Caco-2 (cell line): ENCODE measurements at regions not wholly inside any gene's neighbourhood (a gene's known extent, or its start where the extent isn't known, plus 50 kb on each side); places are given as distances from the start of the nearest gene placed in this dataset.

Experiments used
- BruUV-seq: library from RNA; stranded (reverse); fragments of 400-500 nt; replicated peaks from 2 replicates; lab custom pipeline; 2021; lab: Mats Ljungman, UMichigan
- CTCF ChIA-PET: fragments of 300-600 bp; sonication (Branson Sonifier 250); formaldehyde crosslinking; loops from one replicate; lab custom pipeline; 2022; ENCODE audit warnings: antibody characterized with exemption; lab: Charles Lee
- POLR2A ChIA-PET: fragments of 300-600 bp; sonication (Branson Sonifier 250); formaldehyde crosslinking; loops from one replicate; lab custom pipeline; 2022; ENCODE audit warnings: antibody characterized with exemption; lab: Charles Lee
- DNase-seq, 2 experiments: peaks; one replicate each; pipeline versions ENCODE4 v3.0.0 to v3.0.0-alpha.2; 2020 to 2022
- H3K27me3 ChIP-seq: replicated peaks from 2 replicates; pipeline ENCODE4 v1.6.0; 2011; ENCODE audit warnings: low read length; ENCODE audit not compliant: control insufficient read depth, insufficient read depth
- H3K36me3 ChIP-seq: 2 replicates; pipeline ENCODE4 v1.5.1; 2011; ENCODE audit warnings: low read length; ENCODE audit not compliant: control insufficient read depth, insufficient read depth
- H3K4me1 ChIP-seq: fragments of 250-450 bp; sonication (Bioruptor Pico); 2 replicates; pipeline ENCODE4 v1.5.1; 2020; ENCODE audit warnings: mild to moderate bottlenecking
- H3K4me3 ChIP-seq: 2 replicates; pipeline ENCODE4 v1.5.1; 2011; ENCODE audit warnings: low read depth, mild to moderate bottlenecking, control low read depth, low read length
- H3K9me3 ChIP-seq: fragments of 250-450 bp; sonication (Bioruptor Pico); 2 replicates; pipeline ENCODE4 v1.5.1; 2020; ENCODE audit warnings: mild to moderate bottlenecking, moderate library complexity
- H3K27ac Mint-ChIP-seq: one replicate; pipeline ENCODE4 v1.8.0; 2022; ENCODE audit warnings: mixed read lengths; ENCODE audit not compliant: unreplicated experiment
- H3K27me3 Mint-ChIP-seq: one replicate; pipeline ENCODE4 v1.8.0; 2022; ENCODE audit warnings: mixed read lengths; ENCODE audit not compliant: insufficient read depth, unreplicated experiment
- H3K36me3 Mint-ChIP-seq: one replicate; pipeline ENCODE4 v1.8.0; 2022; ENCODE audit warnings: mild to moderate bottlenecking, mixed read lengths; ENCODE audit not compliant: insufficient read depth, unreplicated experiment
- H3K4me1 Mint-ChIP-seq: one replicate; pipeline ENCODE4 v1.8.0; 2022; ENCODE audit warnings: low read depth, mixed read lengths; ENCODE audit not compliant: unreplicated experiment
- H3K4me3 Mint-ChIP-seq: one replicate; pipeline ENCODE4 v1.8.0; 2022; ENCODE audit warnings: mild to moderate bottlenecking, moderate library complexity, mixed read lengths; ENCODE audit not compliant: unreplicated experiment
- H3K9me3 Mint-ChIP-seq: one replicate; pipeline ENCODE4 v1.8.0; 2022; ENCODE audit warnings: mixed read lengths; ENCODE audit not compliant: unreplicated experiment
- CTCF ChIP-seq, 2 experiments: fragments of 200-600 bp in 1 of 2; IDR thresholded peaks; 1 replicate in 1 of 2; 2 replicates in 1 of 2; pipeline versions ENCODE4 v1.5.1 to v1.8.0; 2011 to 2022; ENCODE audit warnings: antibody characterized with exemption in 1 of 2, control low read depth in 1 of 2, inconsistent platforms in 1 of 2, low read depth in 1 of 2, low read length in 1 of 2, mild to moderate bottlenecking in 1 of 2, moderate library complexity in 1 of 2; ENCODE audit not compliant: insufficient read depth in 1 of 2, severe bottlenecking in 1 of 2, unreplicated experiment in 1 of 2
- intact Hi-C: fragments of 100-400 bp; cut with micrococcal nuclease; formaldehyde crosslinking; loops from one replicate; pipeline ENCODE4 v1.10.0; 2022; ENCODE audit not compliant: unreplicated experiment

- no peaks in the 10 kb centered on the region; the same call in 1 of the 2 replicates for H3K27me3 ChIP-seq
- intact Hi-C loops = no loop called here
- Mint-ChIP-seq H3K27me3 (peaks cover 36% of the 10 kb centered on the region), H3K36me3 (no peaks in the 10 kb centered on the region), H3K9me3 (no peaks in the 10 kb centered on the region), H3K27ac (no peak overlapping the region), H3K4me3 (no peak overlapping the region), H3K4me1 (no peaks in the 10 kb centered on the region)
- no peaks in the 10 kb centered on the region for H3K4me1 ChIP-seq
- TF ChIP-seq CTCF (IDR thresholded peaks at IDR 0.05; ENCODE audit: insufficient read depth in 1 of 2, low read depth in 1 of 2, low read length in 1 of 2, severe bottlenecking in 1 of 2, unreplicated experiment in 1 of 2) = no peak
- no peak overlapping the region for H3K4me3 ChIP-seq
- ChIA-PET CTCF (no interaction called here), POLR2A (no interaction called here)
- no peaks in the 10 kb centered on the region for H3K36me3 ChIP-seq
- no peak for DNase-seq
- BruUV-seq = no TSS peak
- H3K9me3 ChIP-seq = no peaks in the 10 kb centered on the region
These were observed 101.4 kb downstream of the GPAM start for GRCh38 chr10:112082120-112082519.

DNA sequence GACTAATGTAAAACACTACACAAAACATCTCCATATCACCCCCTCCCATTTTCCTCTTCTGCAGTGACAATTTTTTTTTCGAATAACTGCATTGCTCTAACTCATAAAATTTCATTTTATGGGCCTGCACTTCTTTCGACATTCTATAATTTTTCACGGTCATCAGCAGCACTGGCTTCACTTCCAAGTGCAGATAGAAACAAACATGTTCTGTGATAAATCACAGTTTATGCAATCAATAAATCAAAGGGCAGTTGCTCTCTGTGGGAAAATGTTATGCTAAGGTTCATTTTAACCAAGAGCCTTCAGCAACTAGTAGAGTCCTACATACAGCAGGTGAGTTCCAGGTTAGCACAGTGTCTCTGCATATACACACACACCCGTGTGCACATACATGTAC is 100.1 kb downstream of the GPAM start:
- H3K4me1 ChIP-seq = no peaks in the 10 kb centered on the region
- Mint-ChIP-seq H3K9me3 (no peaks in the 10 kb centered on the region), H3K27ac (no peak overlapping the region), H3K36me3 (no peaks in the 10 kb centered on the region), H3K4me3 (no peak overlapping the region), H3K4me1 (no peaks in the 10 kb centered on the region), H3K27me3 (peaks cover 38% of the 10 kb centered on the region)
- H3K4me3 ChIP-seq = no peak overlapping the region
- no peak for DNase-seq
- CTCF ChIA-PET = no interaction called here
- TF ChIP-seq CTCF (IDR thresholded peaks at IDR 0.05; ENCODE audit: insufficient read depth in 1 of 2, low read depth in 1 of 2, low read length in 1 of 2, severe bottlenecking in 1 of 2, unreplicated experiment in 1 of 2) = no peak
- H3K27me3 ChIP-seq = peaks cover 1% of the 10 kb centered on the region
- no peaks in the 10 kb centered on the region for H3K9me3 ChIP-seq
- H3K36me3 ChIP-seq = no peaks in the 10 kb centered on the region
- BruUV-seq = no TSS peak
- POLR2A ChIA-PET = no interaction called here
- intact Hi-C loops = no loop called here

DNA sequence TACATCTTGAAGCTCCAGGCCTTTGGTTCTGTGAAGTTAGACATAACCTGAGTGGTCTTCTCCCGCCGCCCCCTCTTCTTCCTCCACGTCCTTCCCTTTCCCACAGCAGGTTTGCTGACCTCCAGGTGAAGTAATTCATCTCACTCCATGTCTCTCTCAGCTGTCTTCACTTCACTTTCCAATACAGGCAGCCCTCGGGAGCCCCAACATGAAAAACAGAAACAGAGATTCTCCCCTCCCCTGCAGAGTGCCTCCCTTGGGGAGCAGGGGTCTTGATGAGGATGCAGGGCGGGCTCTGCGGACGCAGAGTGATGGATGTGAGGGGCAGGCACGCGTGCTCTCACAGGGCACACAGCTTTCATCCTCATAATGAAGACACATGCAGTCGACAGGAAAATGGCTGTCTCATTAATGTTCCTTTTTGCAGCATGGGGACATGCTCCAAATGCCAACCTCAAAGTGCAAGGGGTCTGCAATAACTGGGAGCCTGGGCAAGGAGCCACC is 95.6 kb downstream of the GPAM start:
- Mint-ChIP-seq H3K36me3 (no peaks in the 10 kb centered on the region), H3K4me1 (no peaks in the 10 kb centered on the region), H3K27me3 (peaks cover 42% of the 10 kb centered on the region), H3K4me3 (no peak overlapping the region), H3K27ac (no peak overlapping the region), H3K9me3 (no peaks in the 10 kb centered on the region)
- intact Hi-C loops = no loop called here
- no peak overlapping the region for H3K4me3 ChIP-seq
- no peak for TF ChIP-seq CTCF (IDR thresholded peaks at IDR 0.05; ENCODE audit: insufficient read depth in 1 of 2, low read depth in 1 of 2, low read length in 1 of 2, severe bottlenecking in 1 of 2, unreplicated experiment in 1 of 2)
- H3K27me3 ChIP-seq = peaks cover 1% of the 10 kb centered on the region
- no peaks in the 10 kb centered on the region for H3K9me3 ChIP-seq
- H3K36me3 ChIP-seq = no peaks in the 10 kb centered on the region
- H3K4me1 ChIP-seq = no peaks in the 10 kb centered on the region
- no TSS peak for BruUV-seq
- DNase-seq = no peak
- ChIA-PET POLR2A (no interaction called here), CTCF (no interaction called here)
